ENCODE measurements at regions not wholly inside any gene's neighbourhood (a gene's known extent, or its start where the extent isn't known, plus 50 kb on each side); places are given as distances from the start of the nearest gene placed in this dataset.

- Histone ChIP-seq H3K4me1 (ENCODE audit: control insufficient read depth in 2 of 2, insufficient read depth in 2 of 2, low read length in 2 of 2) (peaks cover 0 to 12% of the 10 kb centered on the region in 2 donors), H3K27me3 (ENCODE audit: control insufficient read depth in 2 of 2, insufficient read depth in 1 of 2, low read length in 1 of 2) (no peaks in the 10 kb centered on the region), H3K4me3 (ENCODE audit: low read length in 2 of 2) (no peak overlapping the region), H3K27ac (ENCODE audit: low read depth in 1 of 2, low read length in 1 of 2) (no peak overlapping the region), H3K9me3 (ENCODE audit: control insufficient read depth in 2 of 2, insufficient read depth in 1 of 2, low read length in 1 of 2) (no peaks in the 10 kb centered on the region), H3K36me3 (ENCODE audit: control insufficient read depth in 2 of 2, insufficient read depth in 2 of 2, low read length in 1 of 2) (no peaks in the 10 kb centered on the region)
- peak in 1 of 9 donors; percentile 29 for DNase-seq (ENCODE audit: low read depth in 6 of 9, low spot score in 9 of 9)
- WGBS: 89% methylated on average over 3 of the region's 3 CpGs
Measured at GRCh38 chr14:64639340-64639821, 64.8 kb upstream of the PLEKHG3 start.

DNA sequence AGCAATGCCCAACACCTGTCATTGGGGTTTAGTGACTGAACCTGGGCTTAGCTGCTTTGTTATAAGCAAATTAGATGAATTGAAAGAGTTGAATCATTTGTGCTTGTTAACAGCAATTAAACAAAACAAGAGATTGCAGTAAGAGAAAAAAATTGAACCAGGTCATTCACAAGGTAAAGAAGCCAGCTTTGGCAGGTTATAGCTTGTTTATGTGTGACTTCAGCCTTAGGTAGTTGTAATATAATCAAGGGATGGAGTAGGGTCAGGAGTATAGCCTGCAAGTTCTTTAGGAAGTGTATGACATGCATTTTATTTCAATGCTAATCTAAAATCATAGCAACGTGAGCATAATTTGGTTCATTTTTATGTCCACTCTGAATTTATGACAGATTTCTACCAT, 63.4 kb upstream of the PLEKHG3 start:
- H3K9me3 ChIP-seq (ENCODE audit: control insufficient read depth in 2 of 2, insufficient read depth in 1 of 2, low read length in 1 of 2): no peaks in the 10 kb centered on the region
- H3K36me3 ChIP-seq (ENCODE audit: control insufficient read depth in 2 of 2, insufficient read depth in 2 of 2, low read length in 1 of 2): no peaks in the 10 kb centered on the region
- WGBS: 89% methylated on average over 1 of the region's 1 CpG
- H3K27ac ChIP-seq (ENCODE audit: low read depth in 1 of 2, low read length in 1 of 2): no peak overlapping the region
- H3K4me3 ChIP-seq (ENCODE audit: low read length in 2 of 2): no peak overlapping the region
- peaks cover 0 to 12% of the 10 kb centered on the region in 2 donors for H3K4me1 ChIP-seq (ENCODE audit: control insufficient read depth in 2 of 2, insufficient read depth in 2 of 2, low read length in 2 of 2)
- H3K27me3 ChIP-seq (ENCODE audit: control insufficient read depth in 2 of 2, insufficient read depth in 1 of 2, low read length in 1 of 2): no peaks in the 10 kb centered on the region
- DNase-seq (ENCODE audit: low read depth in 6 of 9, low spot score in 9 of 9): no peak

DNA sequence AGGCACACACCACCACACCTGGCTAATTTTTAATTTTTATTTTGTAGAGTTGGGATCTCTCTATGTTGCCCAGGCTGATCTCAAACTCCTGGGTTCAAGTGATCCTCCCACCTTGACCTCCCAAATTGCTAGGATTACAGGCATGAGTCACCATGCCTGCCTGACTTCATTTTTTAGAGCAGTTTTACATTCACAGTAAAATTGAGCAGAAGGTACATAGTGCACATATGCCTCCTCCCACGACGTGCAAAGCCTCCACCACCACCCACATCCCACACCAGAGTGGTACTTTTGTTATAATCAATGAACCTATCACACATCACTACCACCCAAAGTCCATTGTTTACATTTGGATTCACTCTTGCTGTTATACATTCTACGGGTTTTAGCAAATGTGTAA, 62.5 kb upstream of the PLEKHG3 start:
- DNase-seq (ENCODE audit: low read depth in 6 of 9, low spot score in 9 of 9): no peak
- H3K27ac ChIP-seq (ENCODE audit: low read depth in 1 of 2, low read length in 1 of 2): no peak overlapping the region
- peaks cover 0 to 12% of the 10 kb centered on the region in 2 donors for H3K4me1 ChIP-seq (ENCODE audit: control insufficient read depth in 2 of 2, insufficient read depth in 2 of 2, low read length in 2 of 2)
- WGBS: 94% methylated on average over 3 of the region's 3 CpGs
- no peaks in the 10 kb centered on the region for H3K9me3 ChIP-seq (ENCODE audit: control insufficient read depth in 2 of 2, insufficient read depth in 1 of 2, low read length in 1 of 2)
- H3K36me3 ChIP-seq (ENCODE audit: control insufficient read depth in 2 of 2, insufficient read depth in 2 of 2, low read length in 1 of 2): no peaks in the 10 kb centered on the region
- no peaks in the 10 kb centered on the region for H3K27me3 ChIP-seq (ENCODE audit: control insufficient read depth in 2 of 2, insufficient read depth in 1 of 2, low read length in 1 of 2)
- H3K4me3 ChIP-seq (ENCODE audit: low read length in 2 of 2): no peak overlapping the region

- 98% methylated on average over 3 of the region's 3 CpGs for WGBS
Measured at GRCh38 chr14:64643709-64644108, 60.5 kb upstream of the PLEKHG3 start.

DNA sequence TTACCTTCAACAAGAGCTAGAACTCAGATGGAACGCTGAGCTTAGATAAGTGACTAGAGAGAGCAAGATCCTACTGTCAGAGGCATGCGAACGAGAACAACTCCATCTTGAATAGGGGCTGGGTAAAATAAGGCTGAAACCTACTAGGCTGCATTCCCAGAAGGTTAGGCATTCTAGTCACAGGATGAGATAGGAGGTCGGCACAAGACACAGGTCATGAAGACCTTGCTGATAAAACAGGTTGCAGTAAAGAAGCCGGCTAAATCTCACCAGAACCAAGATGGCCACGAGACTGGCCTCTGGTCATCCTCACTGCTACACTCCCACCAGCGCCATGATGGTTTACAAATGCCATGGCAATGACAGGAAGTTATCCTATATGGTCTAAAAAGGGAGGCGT, 59.6 kb upstream of the PLEKHG3 start:
- Histone ChIP-seq H3K27me3 (ENCODE audit: control insufficient read depth in 2 of 2, insufficient read depth in 1 of 2, low read length in 1 of 2) (no peaks in the 10 kb centered on the region), H3K4me1 (ENCODE audit: control insufficient read depth in 2 of 2, insufficient read depth in 2 of 2, low read length in 2 of 2) (peaks cover 0 to 4% of the 10 kb centered on the region in 2 donors), H3K9me3 (ENCODE audit: control insufficient read depth in 2 of 2, insufficient read depth in 1 of 2, low read length in 1 of 2) (no peaks in the 10 kb centered on the region), H3K36me3 (ENCODE audit: control insufficient read depth in 2 of 2, insufficient read depth in 2 of 2, low read length in 1 of 2) (no peaks in the 10 kb centered on the region), H3K27ac (ENCODE audit: low read depth in 1 of 2, low read length in 1 of 2) (peak overlapping the region in 1 of 2 donors; percentile 62), H3K4me3 (ENCODE audit: low read length in 2 of 2) (no peak overlapping the region)
- DNase-seq (ENCODE audit: low read depth in 6 of 9, low spot score in 9 of 9): no peak
- WGBS: 95% methylated on average over 8 of the region's 8 CpGs

More at GRCh38 chr14:64643709-64644108, 60.5 kb upstream of the PLEKHG3 start:
- no peaks in the 10 kb centered on the region for H3K27me3 ChIP-seq (ENCODE audit: control insufficient read depth in 2 of 2, insufficient read depth in 1 of 2, low read length in 1 of 2)
- no peak overlapping the region for H3K27ac ChIP-seq (ENCODE audit: low read depth in 1 of 2, low read length in 1 of 2)
- DNase-seq (ENCODE audit: low read depth in 6 of 9, low spot score in 9 of 9): no peak
- H3K36me3 ChIP-seq (ENCODE audit: control insufficient read depth in 2 of 2, insufficient read depth in 2 of 2, low read length in 1 of 2): no peaks in the 10 kb centered on the region
- H3K9me3 ChIP-seq (ENCODE audit: control insufficient read depth in 2 of 2, insufficient read depth in 1 of 2, low read length in 1 of 2): no peaks in the 10 kb centered on the region
- H3K4me1 ChIP-seq (ENCODE audit: control insufficient read depth in 2 of 2, insufficient read depth in 2 of 2, low read length in 2 of 2): peaks cover 0 to 12% of the 10 kb centered on the region in 2 donors
- no peak overlapping the region for H3K4me3 ChIP-seq (ENCODE audit: low read length in 2 of 2)

GRCh38 chr14:64645220-64645892, 58.9 kb upstream of the PLEKHG3 start:
- Histone ChIP-seq H3K27me3 (ENCODE audit: control insufficient read depth in 2 of 2, insufficient read depth in 1 of 2, low read length in 1 of 2) (no peaks in the 10 kb centered on the region), H3K4me1 (ENCODE audit: control insufficient read depth in 2 of 2, insufficient read depth in 2 of 2, low read length in 2 of 2) (no peaks in the 10 kb centered on the region), H3K27ac (ENCODE audit: low read depth in 1 of 2, low read length in 1 of 2) (peak overlapping the region in 1 of 2 donors; percentile 62), H3K4me3 (ENCODE audit: low read length in 2 of 2) (no peak overlapping the region), H3K36me3 (ENCODE audit: control insufficient read depth in 2 of 2, insufficient read depth in 2 of 2, low read length in 1 of 2) (no peaks in the 10 kb centered on the region), H3K9me3 (ENCODE audit: control insufficient read depth in 2 of 2, insufficient read depth in 1 of 2, low read length in 1 of 2) (no peaks in the 10 kb centered on the region)
- DNase-seq (ENCODE audit: low read depth in 6 of 9, low spot score in 9 of 9): no peak
- 97% methylated on average over 10 of the region's 10 CpGs for WGBS

DNA sequence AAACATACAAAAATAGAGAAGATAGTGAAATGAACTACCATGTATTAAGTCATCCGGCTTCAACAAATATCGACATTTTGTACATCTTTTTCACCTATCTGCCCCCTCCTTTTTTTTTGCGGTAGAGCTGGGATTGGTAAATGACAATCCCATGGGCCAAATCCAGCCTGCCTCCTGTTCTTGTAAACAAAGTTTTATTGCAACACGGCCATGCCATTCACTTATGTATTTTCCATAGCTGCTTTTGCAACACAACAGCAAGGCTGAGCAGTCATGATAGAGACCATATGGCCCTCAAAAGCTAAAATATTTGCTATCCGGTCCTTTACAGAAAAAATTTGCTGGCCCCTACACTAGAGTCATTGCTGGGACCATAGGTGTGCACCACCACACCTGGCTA, 58.1 kb upstream of the PLEKHG3 start:
- H3K4me1 ChIP-seq (ENCODE audit: control insufficient read depth in 2 of 2, insufficient read depth in 2 of 2, low read length in 2 of 2): no peaks in the 10 kb centered on the region
- H3K9me3 ChIP-seq (ENCODE audit: control insufficient read depth in 2 of 2, insufficient read depth in 1 of 2, low read length in 1 of 2): no peaks in the 10 kb centered on the region
- no peak for DNase-seq (ENCODE audit: low read depth in 6 of 9, low spot score in 9 of 9)
- WGBS: 95% methylated on average over 5 of the region's 5 CpGs
- H3K27ac ChIP-seq (ENCODE audit: low read depth in 1 of 2, low read length in 1 of 2): peak overlapping the region in 1 of 2 donors; percentile 13
- H3K27me3 ChIP-seq (ENCODE audit: control insufficient read depth in 2 of 2, insufficient read depth in 1 of 2, low read length in 1 of 2): no peaks in the 10 kb centered on the region
- no peak overlapping the region for H3K4me3 ChIP-seq (ENCODE audit: low read length in 2 of 2)
- no peaks in the 10 kb centered on the region for H3K36me3 ChIP-seq (ENCODE audit: control insufficient read depth in 2 of 2, insufficient read depth in 2 of 2, low read length in 1 of 2)

DNA sequence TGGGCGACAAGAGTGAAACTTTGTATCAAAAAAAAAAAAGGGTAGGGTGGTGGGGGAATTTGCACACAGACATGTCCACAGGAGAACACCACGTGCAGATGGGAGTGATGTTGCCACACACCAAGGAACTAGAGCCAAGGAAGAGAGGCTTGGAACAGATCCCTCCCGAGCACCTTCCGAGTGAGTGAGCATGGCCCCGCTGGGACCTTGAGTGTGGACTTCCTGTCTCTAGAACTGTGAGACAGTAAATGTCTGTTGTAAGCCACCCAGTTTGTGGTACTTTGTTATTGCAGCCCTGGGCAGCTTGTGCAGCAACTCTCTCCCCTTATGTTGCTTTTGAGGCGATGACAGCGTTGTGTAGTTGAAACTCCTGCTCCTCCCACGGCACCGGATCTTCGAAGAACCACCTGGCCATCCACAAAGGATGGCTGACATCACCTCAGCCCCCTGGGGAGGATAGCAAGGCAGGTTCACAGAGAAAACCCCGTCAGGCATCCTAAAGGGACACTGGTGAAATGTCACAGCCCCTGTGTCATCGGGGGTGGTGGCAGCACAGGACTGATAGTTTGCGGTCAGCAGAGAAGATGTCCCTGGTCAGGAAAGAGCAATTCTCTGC, 54.7 kb upstream of the PLEKHG3 start:
- WGBS: 89% methylated on average over 13 of the region's 13 CpGs

DNA sequence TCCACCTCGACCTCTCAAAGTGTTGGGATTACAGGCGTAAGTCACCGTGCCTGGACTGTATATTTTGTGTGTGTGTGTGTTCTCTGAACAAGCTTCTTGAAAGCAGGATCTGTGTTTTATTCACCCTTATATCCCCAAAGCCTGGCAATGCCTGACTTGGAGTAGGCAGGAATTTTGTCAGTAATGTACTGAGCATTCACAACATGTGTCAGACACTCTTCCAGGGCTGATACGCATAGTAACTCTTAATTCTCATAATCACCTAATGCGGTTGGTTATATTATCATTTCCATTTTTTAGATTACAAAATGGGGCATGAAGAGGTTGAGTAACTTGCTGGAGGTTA, 50.4 kb upstream of the PLEKHG3 start:
- Histone ChIP-seq H3K27ac (ENCODE audit: low read depth in 1 of 2, low read length in 1 of 2) (peak overlapping the region in 1 of 2 donors; percentile 53), H3K9me3 (ENCODE audit: control insufficient read depth in 2 of 2, insufficient read depth in 1 of 2, low read length in 1 of 2) (no peaks in the 10 kb centered on the region), H3K36me3 (ENCODE audit: control insufficient read depth in 2 of 2, insufficient read depth in 2 of 2, low read length in 1 of 2) (no peaks in the 10 kb centered on the region), H3K27me3 (ENCODE audit: control insufficient read depth in 2 of 2, insufficient read depth in 1 of 2, low read length in 1 of 2) (no peaks in the 10 kb centered on the region), H3K4me1 (ENCODE audit: control insufficient read depth in 2 of 2, insufficient read depth in 2 of 2, low read length in 2 of 2) (peaks cover 0 to 2% of the 10 kb centered on the region in 2 donors), H3K4me3 (ENCODE audit: low read length in 2 of 2) (no peak overlapping the region)
- DNase-seq (ENCODE audit: low read depth in 6 of 9, low spot score in 9 of 9): no peak
- 96% methylated on average over 5 of the region's 5 CpGs for WGBS

More for the DNA sequence above, 54.7 kb upstream of the PLEKHG3 start:
- H3K27me3 ChIP-seq (ENCODE audit: control insufficient read depth in 2 of 2, insufficient read depth in 1 of 2, low read length in 1 of 2): no peaks in the 10 kb centered on the region
- H3K4me1 ChIP-seq (ENCODE audit: control insufficient read depth in 2 of 2, insufficient read depth in 2 of 2, low read length in 2 of 2): peaks cover 0 to 2% of the 10 kb centered on the region in 2 donors
- H3K27ac ChIP-seq (ENCODE audit: low read depth in 1 of 2, low read length in 1 of 2): peak overlapping the region in 1 of 2 donors; percentile 26
- no peak overlapping the region for H3K4me3 ChIP-seq (ENCODE audit: low read length in 2 of 2)
- H3K36me3 ChIP-seq (ENCODE audit: control insufficient read depth in 2 of 2, insufficient read depth in 2 of 2, low read length in 1 of 2): no peaks in the 10 kb centered on the region
- no peaks in the 10 kb centered on the region for H3K9me3 ChIP-seq (ENCODE audit: control insufficient read depth in 2 of 2, insufficient read depth in 1 of 2, low read length in 1 of 2)
- DNase-seq (ENCODE audit: low read depth in 6 of 9, low spot score in 9 of 9): no peak
